ENCODE measurements at regions not wholly inside any gene's neighbourhood (a gene's known extent, or its start where the extent isn't known, plus 50 kb on each side); places are given as distances from the start of the nearest gene placed in this dataset.

DNA sequence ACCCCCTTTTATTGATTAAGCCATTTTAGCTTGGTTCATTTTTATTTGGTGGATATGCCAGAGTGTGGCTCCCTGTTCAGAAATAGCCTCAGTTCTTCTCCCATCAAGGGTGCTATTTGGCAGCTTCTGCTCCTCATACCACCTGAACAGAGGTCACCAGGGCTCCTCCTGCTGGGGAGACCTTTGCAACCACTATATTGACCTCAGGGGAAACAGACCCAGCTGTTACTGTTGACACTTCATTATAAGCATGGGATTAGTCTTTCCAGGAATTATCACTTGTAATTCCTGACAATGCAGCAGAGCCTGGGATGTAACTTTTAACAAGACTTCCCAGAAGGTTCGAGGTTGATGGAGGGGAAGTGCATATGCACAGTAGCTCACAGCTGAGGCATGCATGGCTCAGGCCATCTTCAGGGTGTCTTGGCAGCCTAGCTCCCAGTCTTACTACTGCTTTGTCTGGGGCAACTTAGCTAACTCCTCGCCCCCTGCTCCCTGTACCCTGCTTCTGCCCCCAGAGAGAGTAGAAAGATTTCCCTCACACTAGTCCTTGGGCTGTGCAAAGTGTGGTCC lies 239.4 kb upstream of the SPRED2 start:
- Histone ChIP-seq H3K79me2 (ENCODE audit: insufficient read depth, low read length) (no peaks in the 10 kb centered on the region), H3K36me3 (replicated peaks in 1 of 2; ENCODE audit: control insufficient read depth in 1 of 2, insufficient read depth in 2 of 2, low read length in 2 of 2) (no peaks in the 10 kb centered on the region), H3K9ac (ENCODE audit: insufficient read depth, low read length, poor library complexity, severe bottlenecking) (no peak overlapping the region), H4K20me1 (ENCODE audit: insufficient read depth, low read length) (no peaks in the 10 kb centered on the region), H3K27me3 (ENCODE audit: control insufficient read depth in 2 of 2, insufficient read depth in 2 of 2, low read length in 2 of 2) (no peaks in the 10 kb centered on the region), H3K27ac (ENCODE audit: low read depth in 1 of 2, low read length in 2 of 2) (no peak overlapping the region), H3K4me1 (ENCODE audit: control insufficient read depth in 1 of 2, insufficient read depth in 2 of 2, low read length in 2 of 2) (no peaks in the 10 kb centered on the region), H3K4me3 (replicated peaks in 1 of 3; ENCODE audit: low read depth in 2 of 3, low read length in 3 of 3) (no peak overlapping the region), H3K4me2 (replicated peaks; ENCODE audit: extremely low read depth, low read length, poor library complexity, severe bottlenecking) (no peak overlapping the region), H3K9me3 (replicated peaks in 1 of 2; ENCODE audit: control insufficient read depth in 1 of 2, insufficient read depth in 1 of 2, low read length in 2 of 2) (peaks cover 24 to 25% of the 10 kb centered on the region in 2 donors), H2AFZ (ENCODE audit: insufficient read depth, low read depth, low read length, poor library complexity, severe bottlenecking) (no peak overlapping the region)
- Mint-ChIP-seq H3K36me3 (no peaks in the 10 kb centered on the region), H3K4me3 (no peak overlapping the region), H3K4me1 (no peaks in the 10 kb centered on the region), H3K9me3 (peaks cover 17 to 39% (median 25%) of the 10 kb centered on the region in 7 donors), H3K27ac (no peak overlapping the region), H3K27me3 (ENCODE audit: low read depth in 3 of 3) (peaks cover 0 to 4% (median 3%) of the 10 kb centered on the region in 3 donors)
- no peak for TF ChIP-seq CTCF (IDR thresholded peaks at IDR 0.05)
- WGBS (ENCODE audit: insufficient coverage), result 80% methylated on average over 1 of the region's 2 CpGs
- no peak for DNase-seq
- intact Hi-C loops (cut with micrococcal nuclease), result no loop called here

DNA sequence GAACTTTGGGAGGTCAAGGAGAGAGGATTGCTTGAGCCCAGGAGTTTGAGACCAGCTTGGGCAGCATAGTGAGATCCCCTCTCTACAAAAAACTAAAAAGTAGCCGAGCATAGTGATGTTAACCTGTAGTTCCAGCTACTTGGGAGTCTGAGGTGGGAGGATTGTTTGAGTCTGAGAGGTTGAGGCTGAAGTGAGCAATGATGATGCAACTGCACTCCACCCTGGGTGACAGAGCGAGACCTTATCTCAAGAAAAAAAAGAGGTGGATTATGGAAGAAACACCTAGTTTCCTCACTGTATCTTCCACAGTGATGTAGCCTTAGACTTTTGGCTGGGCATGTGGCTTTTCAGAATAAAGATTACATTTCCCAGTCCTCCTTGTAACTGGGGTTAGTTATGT lies 237.2 kb upstream of the SPRED2 start:
- Mint-ChIP-seq H3K27ac (no peak overlapping the region), H3K4me3 (no peak overlapping the region), H3K27me3 (ENCODE audit: low read depth in 3 of 3) (peaks cover 0 to 4% (median 3%) of the 10 kb centered on the region in 3 donors), H3K36me3 (no peaks in the 10 kb centered on the region), H3K9me3 (peaks cover 16 to 30% (median 23%) of the 10 kb centered on the region in 7 donors), H3K4me1 (peaks cover 7% of the 10 kb centered on the region)
- no peak for TF ChIP-seq CTCF (IDR thresholded peaks at IDR 0.05)
- Histone ChIP-seq H2AFZ (ENCODE audit: insufficient read depth, low read depth, low read length, poor library complexity, severe bottlenecking) (no peak overlapping the region), H3K4me1 (ENCODE audit: control insufficient read depth in 1 of 2, insufficient read depth in 2 of 2, low read length in 2 of 2) (peaks cover 0 to 5% of the 10 kb centered on the region in 2 donors), H3K27me3 (ENCODE audit: control insufficient read depth in 2 of 2, insufficient read depth in 2 of 2, low read length in 2 of 2) (no peaks in the 10 kb centered on the region), H3K4me3 (replicated peaks in 1 of 3; ENCODE audit: low read depth in 2 of 3, low read length in 3 of 3) (no peak overlapping the region), H3K79me2 (ENCODE audit: insufficient read depth, low read length) (no peaks in the 10 kb centered on the region), H4K20me1 (ENCODE audit: insufficient read depth, low read length) (no peaks in the 10 kb centered on the region), H3K4me2 (replicated peaks; ENCODE audit: extremely low read depth, low read length, poor library complexity, severe bottlenecking) (no peak overlapping the region), H3K9me3 (replicated peaks in 1 of 2; ENCODE audit: control insufficient read depth in 1 of 2, insufficient read depth in 1 of 2, low read length in 2 of 2) (peaks cover 20 to 21% of the 10 kb centered on the region in 2 donors), H3K9ac (ENCODE audit: insufficient read depth, low read length, poor library complexity, severe bottlenecking) (no peak overlapping the region), H3K36me3 (replicated peaks in 1 of 2; ENCODE audit: control insufficient read depth in 1 of 2, insufficient read depth in 2 of 2, low read length in 2 of 2) (no peaks in the 10 kb centered on the region), H3K27ac (ENCODE audit: low read depth in 1 of 2, low read length in 2 of 2) (no peak overlapping the region)
- DNase-seq, result no peak
- WGBS (ENCODE audit: insufficient coverage), result no CpG with 5 or more reads among the region's 2 CpGs
- intact Hi-C loops (cut with micrococcal nuclease), result no loop called here

All from CD14-positive monocyte (primary cell).